ENCODE measurements at regions not wholly inside any gene's neighbourhood (a gene's known extent, or its start where the extent isn't known, plus 50 kb on each side); places are given as distances from the start of the nearest gene placed in this dataset.

- Histone ChIP-seq H3K27me3 (ENCODE audit: control insufficient read depth, insufficient read depth, low read length) (no peaks in the 10 kb centered on the region), H3K4me1 (no peaks in the 10 kb centered on the region), H3K9ac (no peak overlapping the region), H3K27ac (no peak overlapping the region), H3K4me2 (ENCODE audit: low read length) (no peak overlapping the region), H3K4me3 (ENCODE audit: low read depth, low read length) (no peak overlapping the region), H2AFZ (no peak overlapping the region), H3K79me2 (no peaks in the 10 kb centered on the region), H3K36me3 (ENCODE audit: control insufficient read depth, insufficient read depth, low read length) (no peaks in the 10 kb centered on the region), H3K9me3 (ENCODE audit: control insufficient read depth, low read length) (no peaks in the 10 kb centered on the region)
- no peak for TF ChIP-seq CTCF (IDR thresholded peaks at IDR 0.05)
These were observed 87.0 kb upstream of the MAF start for GRCh38 chr16:79687249-79688130.

- no peak overlapping the region for H3K4me2 ChIP-seq (ENCODE audit: low read length)
- H3K79me2 ChIP-seq = no peaks in the 10 kb centered on the region
- H3K9ac ChIP-seq = no peak overlapping the region
- TF ChIP-seq CTCF (IDR thresholded peaks at IDR 0.05) = no peak
- H3K4me1 ChIP-seq = no peaks in the 10 kb centered on the region
- no peaks in the 10 kb centered on the region for H3K27me3 ChIP-seq (ENCODE audit: control insufficient read depth, insufficient read depth, low read length)
- no peaks in the 10 kb centered on the region for H3K36me3 ChIP-seq (ENCODE audit: control insufficient read depth, insufficient read depth, low read length)
- no peak overlapping the region for H2AFZ ChIP-seq
- no peak overlapping the region for H3K27ac ChIP-seq
- no peaks in the 10 kb centered on the region for H3K9me3 ChIP-seq (ENCODE audit: control insufficient read depth, low read length)
- H3K4me3 ChIP-seq (ENCODE audit: low read depth, low read length) = no peak overlapping the region
These were observed 85.3 kb upstream of the MAF start for GRCh38 chr16:79685871-79686270.

- H3K27ac ChIP-seq = no peak overlapping the region
- TF ChIP-seq CTCF (IDR thresholded peaks at IDR 0.05) = no peak
- H3K9ac ChIP-seq = no peak overlapping the region
- H3K79me2 ChIP-seq = no peaks in the 10 kb centered on the region
- H3K4me1 ChIP-seq = peaks cover 6% of the 10 kb centered on the region
- H2AFZ ChIP-seq = no peak overlapping the region
- H3K9me3 ChIP-seq (ENCODE audit: control insufficient read depth, low read length) = no peaks in the 10 kb centered on the region
- H3K27me3 ChIP-seq (ENCODE audit: control insufficient read depth, insufficient read depth, low read length) = no peaks in the 10 kb centered on the region
- H3K4me2 ChIP-seq (ENCODE audit: low read length) = no peak overlapping the region
- H3K4me3 ChIP-seq (ENCODE audit: low read depth, low read length) = no peak overlapping the region
- H3K36me3 ChIP-seq (ENCODE audit: control insufficient read depth, insufficient read depth, low read length) = no peaks in the 10 kb centered on the region
These were observed 78.8 kb upstream of the MAF start for GRCh38 chr16:79679334-79679733.

- Histone ChIP-seq H2AFZ (no peak overlapping the region), H3K4me3 (ENCODE audit: low read depth, low read length) (no peak overlapping the region), H3K9me3 (ENCODE audit: control insufficient read depth, low read length) (no peaks in the 10 kb centered on the region), H3K27me3 (ENCODE audit: control insufficient read depth, insufficient read depth, low read length) (no peaks in the 10 kb centered on the region), H3K36me3 (ENCODE audit: control insufficient read depth, insufficient read depth, low read length) (no peaks in the 10 kb centered on the region), H3K4me1 (peaks cover 11% of the 10 kb centered on the region), H3K27ac (no peak overlapping the region), H3K79me2 (no peaks in the 10 kb centered on the region), H3K9ac (no peak overlapping the region), H3K4me2 (ENCODE audit: low read length) (no peak overlapping the region)
- TF ChIP-seq CTCF (IDR thresholded peaks at IDR 0.05) = no peak
These were observed 77.4 kb upstream of the MAF start for GRCh38 chr16:79677799-79678530.

All from parathyroid adenoma (tissue), 2 donors.